ENCODE measurements at regions not wholly inside any gene's neighbourhood (a gene's known extent, or its start where the extent isn't known, plus 50 kb on each side); places are given as distances from the start of the nearest gene placed in this dataset.

DNA sequence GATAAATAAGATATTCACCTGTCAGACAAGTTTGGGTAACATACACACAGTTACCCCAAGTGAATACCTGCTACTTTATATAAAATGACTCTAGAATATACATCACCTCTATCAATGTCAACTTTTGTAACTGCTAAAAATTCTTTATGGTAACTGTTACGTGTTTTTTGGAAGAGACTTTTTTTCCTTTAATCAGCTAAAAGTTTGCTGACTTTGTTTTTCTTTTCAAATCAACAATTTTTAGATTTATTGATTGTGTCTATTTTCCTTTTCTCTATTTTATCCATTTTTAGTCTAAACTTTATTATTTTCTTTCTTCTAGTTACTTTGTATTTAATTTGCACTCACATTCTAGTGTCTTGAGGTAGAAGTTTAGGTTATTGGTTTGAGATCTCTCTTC is 1106.6 kb upstream of the LCORL start (continued):
- TF ChIP-seq POU6F1 (CRISPR knock-in tag; IDR thresholded peaks at IDR 0.05; ENCODE audit: borderline replicate concordance, low read depth), result no peak
- no peak for TF ChIP-seq TCF4 (CRISPR knock-in tag; IDR thresholded peaks at IDR 0.05; ENCODE audit: borderline replicate concordance)
- TF ChIP-seq ZFP3 (CRISPR knock-in tag; IDR thresholded peaks at IDR 0.05), result no peak
- TF ChIP-seq PATZ1 (CRISPR knock-in tag; IDR thresholded peaks at IDR 0.05; ENCODE audit: borderline replicate concordance), result no peak
- no peak for TF ChIP-seq PPARA (CRISPR knock-in tag; IDR thresholded peaks at IDR 0.05; ENCODE audit: borderline replicate concordance)
- TF ChIP-seq ZNF8 (CRISPR knock-in tag; IDR thresholded peaks at IDR 0.05), result no peak
- no peak for TF ChIP-seq BACH2 (CRISPR knock-in tag; IDR thresholded peaks at IDR 0.05; ENCODE audit: borderline replicate concordance)
- no peak for TF ChIP-seq SNAI2 (CRISPR knock-in tag; IDR thresholded peaks at IDR 0.05)

GRCh38 chr4:19126903-19127302 is 1105.3 kb upstream of the LCORL start:
- no peak for ATAC-seq
- TF ChIP-seq CREB5 (CRISPR knock-in tag; IDR thresholded peaks at IDR 0.05; ENCODE audit: low read depth) (no peak), BACH2 (CRISPR knock-in tag; IDR thresholded peaks at IDR 0.05; ENCODE audit: borderline replicate concordance) (no peak), CSDC2 (CRISPR knock-in tag; IDR thresholded peaks at IDR 0.05) (no peak), ZFP3 (CRISPR knock-in tag; IDR thresholded peaks at IDR 0.05) (no peak), ZFP30 (CRISPR knock-in tag; IDR thresholded peaks at IDR 0.05) (no peak), ZNF70 (CRISPR knock-in tag; IDR thresholded peaks at IDR 0.05) (no peak), PPARA (CRISPR knock-in tag; IDR thresholded peaks at IDR 0.05; ENCODE audit: borderline replicate concordance) (no peak), ARNTL (CRISPR knock-in tag; IDR thresholded peaks at IDR 0.05; ENCODE audit: borderline replicate concordance, low read depth) (no peak), ZC3H10 (CRISPR knock-in tag; IDR thresholded peaks at IDR 0.05) (no peak)
- TF ChIP-seq, protein P1, sequence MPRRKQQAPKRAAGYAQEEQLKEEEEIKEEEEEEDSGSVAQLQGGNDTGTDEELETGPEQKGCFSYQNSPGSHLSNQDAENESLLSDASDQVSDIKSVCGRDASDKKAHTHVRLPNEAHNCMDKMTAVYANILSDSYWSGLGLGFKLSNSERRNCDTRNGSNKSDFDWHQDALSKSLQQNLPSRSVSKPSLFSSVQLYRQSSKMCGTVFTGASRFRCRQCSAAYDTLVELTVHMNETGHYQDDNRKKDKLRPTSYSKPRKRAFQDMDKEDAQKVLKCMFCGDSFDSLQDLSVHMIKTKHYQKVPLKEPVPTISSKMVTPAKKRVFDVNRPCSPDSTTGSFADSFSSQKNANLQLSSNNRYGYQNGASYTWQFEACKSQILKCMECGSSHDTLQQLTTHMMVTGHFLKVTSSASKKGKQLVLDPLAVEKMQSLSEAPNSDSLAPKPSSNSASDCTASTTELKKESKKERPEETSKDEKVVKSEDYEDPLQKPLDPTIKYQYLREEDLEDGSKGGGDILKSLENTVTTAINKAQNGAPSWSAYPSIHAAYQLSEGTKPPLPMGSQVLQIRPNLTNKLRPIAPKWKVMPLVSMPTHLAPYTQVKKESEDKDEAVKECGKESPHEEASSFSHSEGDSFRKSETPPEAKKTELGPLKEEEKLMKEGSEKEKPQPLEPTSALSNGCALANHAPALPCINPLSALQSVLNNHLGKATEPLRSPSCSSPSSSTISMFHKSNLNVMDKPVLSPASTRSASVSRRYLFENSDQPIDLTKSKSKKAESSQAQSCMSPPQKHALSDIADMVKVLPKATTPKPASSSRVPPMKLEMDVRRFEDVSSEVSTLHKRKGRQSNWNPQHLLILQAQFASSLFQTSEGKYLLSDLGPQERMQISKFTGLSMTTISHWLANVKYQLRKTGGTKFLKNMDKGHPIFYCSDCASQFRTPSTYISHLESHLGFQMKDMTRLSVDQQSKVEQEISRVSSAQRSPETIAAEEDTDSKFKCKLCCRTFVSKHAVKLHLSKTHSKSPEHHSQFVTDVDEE (CRISPR knock-in tag; IDR thresholded peaks at IDR 0.05), result no peak

GRCh38 chr4:19123681-19124080 is 1102.1 kb upstream of the LCORL start:
- no peak for TF ChIP-seq SNAI2 (CRISPR knock-in tag; IDR thresholded peaks at IDR 0.05)
- TF ChIP-seq PATZ1 (CRISPR knock-in tag; IDR thresholded peaks at IDR 0.05; ENCODE audit: borderline replicate concordance), result no peak
- TF ChIP-seq CSDC2 (CRISPR knock-in tag; IDR thresholded peaks at IDR 0.05), result no peak
- TF ChIP-seq GLIS3 (CRISPR knock-in tag; IDR thresholded peaks at IDR 0.05), result no peak
- TF ChIP-seq CREB5 (CRISPR knock-in tag; IDR thresholded peaks at IDR 0.05; ENCODE audit: low read depth), result no peak
- TF ChIP-seq ZNF8 (CRISPR knock-in tag; IDR thresholded peaks at IDR 0.05), result no peak
- no peak for TF ChIP-seq ZFP3 (CRISPR knock-in tag; IDR thresholded peaks at IDR 0.05)
- TF ChIP-seq ZC3H10 (CRISPR knock-in tag; IDR thresholded peaks at IDR 0.05), result no peak
- no peak for TF ChIP-seq ARNTL (CRISPR knock-in tag; IDR thresholded peaks at IDR 0.05; ENCODE audit: borderline replicate concordance, low read depth)
- no peak for TF ChIP-seq ZNF565 (CRISPR knock-in tag; conservative IDR thresholded peaks at IDR 0.05; ENCODE audit: low read depth)
- no peak for TF ChIP-seq PPARA (CRISPR knock-in tag; IDR thresholded peaks at IDR 0.05; ENCODE audit: borderline replicate concordance)
- TF ChIP-seq TOX (CRISPR knock-in tag; IDR thresholded peaks at IDR 0.05; ENCODE audit: borderline replicate concordance), result no peak
- TF ChIP-seq BACH2 (CRISPR knock-in tag; IDR thresholded peaks at IDR 0.05; ENCODE audit: borderline replicate concordance), result no peak
- TF ChIP-seq ISL1 (CRISPR knock-in tag; IDR thresholded peaks at IDR 0.05), result no peak
- no peak for TF ChIP-seq ESRRG (CRISPR knock-in tag; IDR thresholded peaks at IDR 0.05)
- TF ChIP-seq ZFP30 (CRISPR knock-in tag; IDR thresholded peaks at IDR 0.05), result no peak
- TF ChIP-seq, protein P2, sequence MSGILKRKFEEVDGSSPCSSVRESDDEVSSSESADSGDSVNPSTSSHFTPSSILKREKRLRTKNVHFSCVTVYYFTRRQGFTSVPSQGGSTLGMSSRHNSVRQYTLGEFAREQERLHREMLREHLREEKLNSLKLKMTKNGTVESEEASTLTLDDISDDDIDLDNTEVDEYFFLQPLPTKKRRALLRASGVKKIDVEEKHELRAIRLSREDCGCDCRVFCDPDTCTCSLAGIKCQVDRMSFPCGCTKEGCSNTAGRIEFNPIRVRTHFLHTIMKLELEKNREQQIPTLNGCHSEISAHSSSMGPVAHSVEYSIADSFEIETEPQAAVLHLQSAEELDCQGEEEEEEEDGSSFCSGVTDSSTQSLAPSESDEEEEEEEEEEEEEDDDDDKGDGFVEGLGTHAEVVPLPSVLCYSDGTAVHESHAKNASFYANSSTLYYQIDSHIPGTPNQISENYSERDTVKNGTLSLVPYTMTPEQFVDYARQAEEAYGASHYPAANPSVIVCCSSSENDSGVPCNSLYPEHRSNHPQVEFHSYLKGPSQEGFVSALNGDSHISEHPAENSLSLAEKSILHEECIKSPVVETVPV (CRISPR knock-in tag; IDR thresholded peaks at IDR 0.05), result no peak
- TF ChIP-seq RARB (CRISPR knock-in tag; IDR thresholded peaks at IDR 0.05), result no peak
- TF ChIP-seq TCF4 (CRISPR knock-in tag; IDR thresholded peaks at IDR 0.05; ENCODE audit: borderline replicate concordance), result no peak
- no peak for TF ChIP-seq POU6F1 (CRISPR knock-in tag; IDR thresholded peaks at IDR 0.05; ENCODE audit: borderline replicate concordance, low read depth)
- no peak for ATAC-seq

All from SK-N-SH treated with all-trans-retinoic acid at 6 μM for 48 hours (cell line).